Testis (tissue), 2 donors: ENCODE measurements at regions not wholly inside any gene's neighbourhood (a gene's known extent, or its start where the extent isn't known, plus 50 kb on each side); places are given as distances from the start of the nearest gene placed in this dataset.

Experiments used
- DNase-seq: peaks from one replicate; pipeline ENCODE4 v3.0.0-alpha.2; 2019
- H3K27ac ChIP-seq, 2 donors: fragments of 200-600 bp; sonication (generic); one replicate each; pipeline ENCODE4 v1.5.1; 2019
- H3K27me3 ChIP-seq: fragments of 200-600 bp; sonication (generic); one replicate; pipeline ENCODE4 v1.5.1; 2019
- H3K36me3 ChIP-seq: fragments of 200-600 bp; sonication (generic); one replicate; pipeline ENCODE4 v1.5.1; 2017; ENCODE audit warnings: low read depth; ENCODE audit errors: missing control alignments
- H3K4me1 ChIP-seq: fragments of 200-600 bp; sonication (generic); one replicate; pipeline ENCODE4 v1.5.1; 2019
- H3K4me3 ChIP-seq, 2 donors: fragments of 200-600 bp; sonication (generic); one replicate each; pipeline ENCODE4 v1.5.1; 2017 to 2019
- H3K9me3 ChIP-seq: fragments of 200-600 bp; sonication (generic); one replicate; pipeline ENCODE4 v1.5.1; 2017
- POLR2A ChIP-seq: fragments of 450-650 bp; IDR thresholded peaks from one replicate; pipeline ENCODE4 v1.6.1; 2017; ENCODE audit warnings: antibody characterized with exemption, mild to moderate bottlenecking, moderate library complexity
- WGBS, 2 donors: methylation state at CpG; one replicate each; pipeline ENCODE4 v1.1.5; 2018; 5-methylcytosine and 5-hydroxymethylcytosine counted together
- intact Hi-C: fragments of 100-400 bp; cut with DNase I; formaldehyde crosslinking; loops from one replicate; pipeline ENCODE4 v1.15.1; 2023; ENCODE audit warnings: low total_unique reads
- TF ChIP-seq, protein P1 (sequence below), 3 experiments: fragments of 450-650 bp in 2 of 3; fragments of 200-600 bp in 1 of 3; sonication (generic) in 1 of 3; IDR thresholded peaks; one replicate each; pipeline ENCODE4 v1.5.1; 2016 to 2019; ENCODE audit warnings: antibody characterized with exemption in 3 of 3, mild to moderate bottlenecking in 2 of 3, moderate library complexity in 1 of 3

DNA sequence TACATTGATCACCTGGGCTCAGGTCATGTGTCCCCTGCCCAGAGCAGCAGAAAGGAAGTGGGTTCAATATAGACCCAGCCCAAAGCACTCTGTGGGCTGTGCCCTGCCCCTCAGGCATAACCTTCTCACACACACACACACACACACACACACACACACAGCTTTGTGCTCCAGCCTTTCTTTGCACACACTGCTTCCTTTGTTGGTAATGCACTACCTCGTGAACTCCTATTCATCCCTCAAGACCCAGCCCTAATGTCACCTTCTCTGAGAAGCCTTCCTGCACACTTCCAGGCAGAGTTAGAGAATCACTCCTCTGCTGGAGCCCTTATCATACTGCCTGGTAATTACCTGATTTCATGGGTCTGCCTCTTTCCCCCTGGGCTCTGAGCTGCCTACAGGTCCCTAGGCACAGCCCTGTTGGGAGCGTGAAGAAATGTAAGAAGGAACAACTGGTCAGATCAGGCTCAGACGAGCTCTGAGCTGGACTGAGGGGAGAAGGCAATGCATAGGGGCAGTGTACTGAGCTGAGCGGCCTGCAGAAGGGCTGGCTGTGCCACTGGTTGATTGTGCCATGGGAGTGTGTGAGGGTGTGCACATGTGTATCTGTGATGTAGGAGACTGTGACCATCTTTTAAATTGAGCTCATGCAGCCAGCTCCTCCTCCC lies 210.3 kb downstream of the GLI2 start:
- intact Hi-C loops = no loop called here
- Histone ChIP-seq H3K4me1 (peaks cover 16% of the 10 kb centered on the region), H3K4me3 (no peak overlapping the region), H3K36me3 (no peaks in the 10 kb centered on the region), H3K27me3 (no peaks in the 10 kb centered on the region), H3K27ac (no peak overlapping the region), H3K9me3 (no peaks in the 10 kb centered on the region)
- no peak for DNase-seq
- 90 to 94% methylated on average over 4 of the region's 4 CpGs for WGBS, 2 donors
- TF ChIP-seq, protein P1, sequence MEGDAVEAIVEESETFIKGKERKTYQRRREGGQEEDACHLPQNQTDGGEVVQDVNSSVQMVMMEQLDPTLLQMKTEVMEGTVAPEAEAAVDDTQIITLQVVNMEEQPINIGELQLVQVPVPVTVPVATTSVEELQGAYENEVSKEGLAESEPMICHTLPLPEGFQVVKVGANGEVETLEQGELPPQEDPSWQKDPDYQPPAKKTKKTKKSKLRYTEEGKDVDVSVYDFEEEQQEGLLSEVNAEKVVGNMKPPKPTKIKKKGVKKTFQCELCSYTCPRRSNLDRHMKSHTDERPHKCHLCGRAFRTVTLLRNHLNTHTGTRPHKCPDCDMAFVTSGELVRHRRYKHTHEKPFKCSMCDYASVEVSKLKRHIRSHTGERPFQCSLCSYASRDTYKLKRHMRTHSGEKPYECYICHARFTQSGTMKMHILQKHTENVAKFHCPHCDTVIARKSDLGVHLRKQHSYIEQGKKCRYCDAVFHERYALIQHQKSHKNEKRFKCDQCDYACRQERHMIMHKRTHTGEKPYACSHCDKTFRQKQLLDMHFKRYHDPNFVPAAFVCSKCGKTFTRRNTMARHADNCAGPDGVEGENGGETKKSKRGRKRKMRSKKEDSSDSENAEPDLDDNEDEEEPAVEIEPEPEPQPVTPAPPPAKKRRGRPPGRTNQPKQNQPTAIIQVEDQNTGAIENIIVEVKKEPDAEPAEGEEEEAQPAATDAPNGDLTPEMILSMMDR (IDR thresholded peaks at IDR 0.05) = no peak
- no peak for TF ChIP-seq POLR2A

DNA sequence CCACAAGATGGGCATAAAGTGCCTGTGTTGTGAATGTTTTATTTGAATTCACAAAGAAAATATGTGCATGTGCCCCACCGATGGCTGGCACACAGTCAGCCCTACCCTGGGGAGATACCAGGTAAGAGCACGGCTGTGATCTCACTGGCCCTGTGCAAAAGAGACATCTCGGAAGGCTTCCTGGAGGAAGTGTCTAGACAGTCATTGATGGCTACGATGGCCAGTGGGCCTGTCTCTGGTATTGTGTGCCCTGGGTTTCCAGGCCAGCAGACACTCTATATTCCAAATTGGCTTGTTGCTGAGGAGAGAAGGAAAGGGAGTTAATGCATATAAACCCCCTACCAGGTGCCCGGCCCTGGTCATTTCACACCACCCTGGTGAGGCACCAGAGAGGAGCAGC lies 211.7 kb downstream of the GLI2 start:
- no peaks in the 10 kb centered on the region for H3K36me3 ChIP-seq
- no peak overlapping the region for H3K27ac ChIP-seq
- H3K4me1 ChIP-seq = peaks cover 2% of the 10 kb centered on the region
- no peak overlapping the region for H3K4me3 ChIP-seq
- intact Hi-C loops = no loop called here
- no peaks in the 10 kb centered on the region for H3K9me3 ChIP-seq
- WGBS, 2 donors = 98 to 100% methylated on average over 5 of the region's 5 CpGs
- no peak for DNase-seq
- no peaks in the 10 kb centered on the region for H3K27me3 ChIP-seq
- TF ChIP-seq POLR2A = no peak
- TF ChIP-seq, protein P1 (IDR thresholded peaks at IDR 0.05) = no peak

DNA sequence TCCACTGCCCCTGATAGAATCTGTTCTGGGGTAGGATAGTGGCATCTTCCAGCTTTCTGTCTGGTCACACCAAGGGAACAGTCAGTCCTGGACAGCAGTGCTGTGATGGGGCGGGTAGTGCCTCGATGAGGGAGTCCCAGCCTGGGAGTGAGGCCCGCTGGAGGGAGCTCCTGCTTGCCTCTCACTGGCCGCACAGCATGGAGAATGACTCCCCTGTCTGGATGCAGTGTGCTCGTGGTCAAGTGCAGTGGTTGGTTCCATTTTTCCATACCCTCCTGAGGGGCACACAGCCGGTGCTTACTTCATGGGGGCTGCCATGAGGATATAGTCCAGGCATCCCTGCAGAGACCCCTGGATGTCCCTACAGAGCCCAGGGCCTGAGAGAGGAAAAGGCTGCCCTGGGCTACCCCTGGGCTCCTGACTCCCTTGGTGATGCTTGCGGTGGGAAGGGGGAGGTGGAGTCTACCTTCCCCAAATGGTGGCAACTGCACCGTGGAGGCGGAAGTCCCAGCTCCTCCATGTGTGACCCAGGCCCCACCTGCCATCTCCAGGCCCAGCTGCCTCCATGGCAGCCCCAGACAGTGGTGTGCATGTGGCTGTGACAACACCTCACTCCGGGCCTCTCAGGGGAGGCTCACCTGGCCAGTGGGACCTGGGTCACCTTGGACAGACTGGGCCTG lies 212.5 kb downstream of the GLI2 start:
- Histone ChIP-seq H3K36me3 (no peaks in the 10 kb centered on the region), H3K4me3 (no peak overlapping the region), H3K4me1 (no peaks in the 10 kb centered on the region), H3K27me3 (no peaks in the 10 kb centered on the region), H3K9me3 (no peaks in the 10 kb centered on the region), H3K27ac (no peak overlapping the region)
- TF ChIP-seq, protein P1 (IDR thresholded peaks at IDR 0.05) = no peak
- no peak for TF ChIP-seq POLR2A
- no peak for DNase-seq
- WGBS, 2 donors = 87 to 100% methylated on average over 1 to 7 of the region's 10 CpGs
- intact Hi-C loops = no loop called here

DNA sequence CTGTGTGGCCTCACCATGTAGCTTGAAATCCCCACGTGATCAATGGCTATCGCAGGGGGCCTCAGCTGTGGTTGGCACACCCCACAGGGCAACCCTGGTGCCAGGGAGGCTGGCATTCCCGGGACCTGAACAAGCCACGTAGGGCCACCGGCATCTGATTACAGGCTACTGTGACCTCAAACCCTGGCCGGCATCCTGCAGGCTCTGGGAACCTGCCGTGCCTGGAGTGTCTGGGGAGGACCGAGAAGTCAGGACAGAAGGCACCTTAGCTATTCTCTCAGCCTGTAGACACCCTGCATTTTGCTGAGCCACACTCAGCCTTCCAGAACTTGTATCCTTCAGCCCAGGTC lies 213.0 kb downstream of the GLI2 start:
- H3K36me3 ChIP-seq = no peaks in the 10 kb centered on the region
- no peak overlapping the region for H3K4me3 ChIP-seq
- 62% methylated on average over 8 of the region's 8 CpGs; no CpG with 5 or more reads in 1 of the 2 donors for WGBS, 2 donors
- H3K4me1 ChIP-seq = no peaks in the 10 kb centered on the region
- no peaks in the 10 kb centered on the region for H3K27me3 ChIP-seq
- intact Hi-C loops = no loop called here
- no peak for DNase-seq
- no peak overlapping the region for H3K27ac ChIP-seq
- TF ChIP-seq POLR2A = no peak
- TF ChIP-seq, protein P1 (IDR thresholded peaks at IDR 0.05) = no peak
- no peaks in the 10 kb centered on the region for H3K9me3 ChIP-seq
